ENCODE measurements at regions not wholly inside any gene's neighbourhood (a gene's known extent, or its start where the extent isn't known, plus 50 kb on each side); places are given as distances from the start of the nearest gene placed in this dataset.

DNA sequence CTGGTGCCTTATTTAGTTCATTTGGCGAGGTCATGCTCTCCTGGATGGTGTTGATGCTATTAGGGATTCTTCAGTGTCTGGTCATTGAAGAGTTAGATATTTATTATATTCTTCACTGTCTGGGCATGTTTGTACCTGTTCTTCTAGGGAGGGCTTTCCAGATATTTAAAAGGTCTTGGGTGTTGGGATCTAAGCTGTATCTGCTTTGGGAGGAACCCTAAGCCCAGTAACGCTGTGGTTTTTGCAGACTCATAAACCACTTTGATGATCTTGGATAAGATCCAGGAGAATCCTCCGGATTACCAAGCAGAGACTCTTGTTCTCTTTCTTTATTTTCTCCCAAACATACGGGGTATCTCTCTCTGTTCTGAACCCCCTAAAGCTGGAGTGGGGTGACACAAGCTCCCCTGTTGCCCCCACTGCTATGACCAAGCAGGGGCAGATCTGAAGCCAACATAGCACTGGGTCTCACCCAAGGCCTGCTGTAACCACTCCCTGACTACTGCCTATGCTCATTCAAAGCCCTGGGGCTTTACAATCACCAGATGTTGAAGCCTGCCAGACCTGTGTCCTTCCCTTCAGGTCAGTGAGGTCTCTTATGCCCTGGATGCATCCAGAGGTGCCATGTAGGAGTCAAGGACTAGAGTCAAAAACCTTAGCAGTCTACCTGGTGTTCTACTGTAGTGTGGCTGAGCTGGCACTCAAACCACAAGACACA is 187.6 kb downstream of the GUCY2F start:
- Histone ChIP-seq H3K27me3 (ENCODE audit: insufficient read depth, low read depth) (no peaks in the 10 kb centered on the region), H4K20me1 (ENCODE audit: insufficient read depth) (no peaks in the 10 kb centered on the region), H3K4me3 (IDR thresholded peaks at IDR 0.05; ENCODE audit: insufficient read depth, low read depth, low read length) (no peak overlapping the region), H3K4me2 (no peak overlapping the region), H2AFZ (ENCODE audit: low read depth) (no peak overlapping the region), H3K9ac (no peak overlapping the region), H3K27ac (no peak overlapping the region), H3K4me1 (ENCODE audit: low read depth, poor library complexity, severe bottlenecking) (no peaks in the 10 kb centered on the region), H3K36me3 (ENCODE audit: insufficient read depth) (no peaks in the 10 kb centered on the region), H3K79me2 (ENCODE audit: insufficient read depth, low read depth) (no peaks in the 10 kb centered on the region)
- no peak for TF ChIP-seq CTCF (conservative IDR thresholded peaks at IDR 0.05; ENCODE audit: low read depth, low read length)

DNA sequence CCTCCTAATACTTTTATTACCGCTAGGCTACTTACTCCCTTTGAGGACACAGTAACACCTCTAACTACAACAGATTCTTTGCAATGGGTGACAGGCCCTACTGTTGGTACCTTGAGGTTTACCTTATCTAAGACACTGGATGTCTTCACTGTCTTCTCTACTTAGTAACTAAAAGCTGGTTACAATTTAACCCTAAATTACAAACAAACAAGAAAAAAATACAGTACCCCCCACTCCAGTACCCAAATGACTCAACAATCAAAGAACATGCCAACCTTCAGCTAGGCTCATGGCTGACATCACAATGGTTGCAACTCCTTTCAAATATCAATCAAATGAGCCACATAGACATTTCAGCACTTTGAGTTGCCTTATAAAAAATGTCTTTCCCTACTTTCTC is 198.0 kb downstream of the GUCY2F start:
- Histone ChIP-seq H4K20me1 (ENCODE audit: insufficient read depth) (no peaks in the 10 kb centered on the region), H3K4me2 (no peak overlapping the region), H3K27me3 (ENCODE audit: insufficient read depth, low read depth) (no peaks in the 10 kb centered on the region), H3K4me1 (ENCODE audit: low read depth, poor library complexity, severe bottlenecking) (peaks cover 16% of the 10 kb centered on the region), H3K9ac (no peak overlapping the region), H2AFZ (ENCODE audit: low read depth) (no peak overlapping the region), H3K4me3 (IDR thresholded peaks at IDR 0.05; ENCODE audit: insufficient read depth, low read depth, low read length) (no peak overlapping the region), H3K27ac (no peak overlapping the region), H3K79me2 (ENCODE audit: insufficient read depth, low read depth) (no peaks in the 10 kb centered on the region), H3K36me3 (ENCODE audit: insufficient read depth) (no peaks in the 10 kb centered on the region)
- no peak for TF ChIP-seq CTCF (conservative IDR thresholded peaks at IDR 0.05; ENCODE audit: low read depth, low read length)

DNA sequence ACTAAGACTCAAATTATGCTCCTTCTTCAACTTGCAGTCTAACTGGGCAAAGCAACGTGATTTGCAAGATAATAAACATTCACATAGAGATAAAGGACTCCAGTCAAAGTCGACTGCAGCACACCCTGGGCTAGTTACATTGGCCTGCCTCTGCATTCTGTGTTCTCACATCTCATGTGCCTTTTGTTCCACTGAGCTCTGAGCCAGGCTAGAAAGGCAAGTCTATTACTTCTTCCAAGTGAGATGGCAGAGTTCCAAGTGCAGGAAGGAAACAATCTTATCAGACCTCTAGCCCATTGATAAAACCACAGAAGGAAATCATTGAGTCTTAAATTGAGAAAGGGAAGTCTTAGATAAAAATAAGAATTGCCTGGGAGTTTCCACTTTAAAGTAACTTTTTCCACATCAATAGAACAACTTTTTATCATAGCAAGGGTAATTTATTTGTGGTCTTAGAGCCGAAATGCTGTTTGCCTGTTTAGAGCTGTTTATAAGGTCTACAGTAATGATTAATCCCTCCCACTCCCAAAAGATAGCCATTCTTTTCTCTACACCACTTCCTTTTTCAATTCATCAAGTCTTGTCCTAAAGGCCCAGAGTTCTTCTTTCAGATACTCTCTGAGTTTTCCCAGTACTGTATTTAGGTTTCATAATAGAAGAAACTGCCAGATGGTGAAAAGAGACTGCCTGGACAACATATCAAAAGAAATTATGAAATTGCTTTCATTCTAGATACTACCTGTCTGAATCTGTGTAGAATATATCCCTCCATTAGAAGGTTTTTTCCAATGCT is 200.2 kb downstream of the GUCY2F start:
- Histone ChIP-seq H3K36me3 (ENCODE audit: insufficient read depth) (no peaks in the 10 kb centered on the region), H2AFZ (ENCODE audit: low read depth) (no peak overlapping the region)
- no peak for TF ChIP-seq CTCF (conservative IDR thresholded peaks at IDR 0.05; ENCODE audit: low read depth, low read length)

DNA sequence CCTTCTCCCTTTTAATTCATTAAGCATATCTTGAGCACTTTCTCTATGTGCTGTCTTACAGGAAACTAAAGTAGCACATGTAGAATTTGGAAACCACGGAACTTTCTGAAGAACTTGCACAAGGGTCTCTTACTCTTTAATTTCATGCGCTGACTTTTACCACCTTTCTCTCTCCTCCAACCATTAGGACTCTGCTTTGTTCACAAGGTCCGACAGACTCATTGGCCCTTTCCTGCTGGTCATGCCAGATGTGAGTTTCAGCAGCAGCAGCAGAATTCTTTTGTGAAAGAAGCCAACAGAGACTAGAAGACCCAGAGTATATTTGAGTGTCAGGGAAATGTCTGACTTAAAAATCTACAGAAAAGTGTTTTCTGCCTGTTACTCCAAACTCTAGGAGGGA is 207.1 kb downstream of the GUCY2F start:
- H3K4me2 ChIP-seq, result no peak overlapping the region
- H3K4me1 ChIP-seq (ENCODE audit: low read depth, poor library complexity, severe bottlenecking), result peaks cover 19% of the 10 kb centered on the region
- no peaks in the 10 kb centered on the region for H3K36me3 ChIP-seq (ENCODE audit: insufficient read depth)
- H3K4me3 ChIP-seq (IDR thresholded peaks at IDR 0.05; ENCODE audit: insufficient read depth, low read depth, low read length), result no peak overlapping the region
- no peak for TF ChIP-seq CTCF (conservative IDR thresholded peaks at IDR 0.05; ENCODE audit: low read depth, low read length)
- H3K9ac ChIP-seq, result no peak overlapping the region
- peaks cover 20% of the 10 kb centered on the region; the same call in 1 of the 2 replicates for H3K27me3 ChIP-seq (ENCODE audit: insufficient read depth, low read depth)
- H2AFZ ChIP-seq (ENCODE audit: low read depth), result no peak overlapping the region
- no peaks in the 10 kb centered on the region for H3K79me2 ChIP-seq (ENCODE audit: insufficient read depth, low read depth)
- no peaks in the 10 kb centered on the region for H4K20me1 ChIP-seq (ENCODE audit: insufficient read depth)
- H3K27ac ChIP-seq, result no peak overlapping the region

More for the DNA sequence above, 200.2 kb downstream of the GUCY2F start:
- H3K9ac ChIP-seq, result no peak overlapping the region
- peaks cover 16% of the 10 kb centered on the region for H3K4me1 ChIP-seq (ENCODE audit: low read depth, poor library complexity, severe bottlenecking)
- H3K27me3 ChIP-seq (ENCODE audit: insufficient read depth, low read depth), result no peaks in the 10 kb centered on the region
- no peak overlapping the region for H3K27ac ChIP-seq
- no peaks in the 10 kb centered on the region for H4K20me1 ChIP-seq (ENCODE audit: insufficient read depth)
- 0 out of 2 replicates have a peak overlapping the region, but pooled peaks have one; percentile 13 for H3K4me2 ChIP-seq
- H3K4me3 ChIP-seq (IDR thresholded peaks at IDR 0.05; ENCODE audit: insufficient read depth, low read depth, low read length), result no peak overlapping the region
- no peaks in the 10 kb centered on the region for H3K79me2 ChIP-seq (ENCODE audit: insufficient read depth, low read depth)

Data from KMS-11 (cell line).